Dermis microvascular lymphatic vessel endothelial cell (primary cell): ENCODE measurements at regions not wholly inside any gene's neighbourhood (a gene's known extent, or its start where the extent isn't known, plus 50 kb on each side); places are given as distances from the start of the nearest gene placed in this dataset.

Experiments
- DNase-seq, 2 donors: peaks; one replicate each; pipeline versions ENCODE4 v3.0.0 to v3.0.0-alpha.2; 2010; ENCODE audit warnings: low read depth in 2 of 2

- no peak for DNase-seq
Measured at GRCh38 chr17:13931111-13931526, 138.2 kb upstream of the COX10 start.

DNA sequence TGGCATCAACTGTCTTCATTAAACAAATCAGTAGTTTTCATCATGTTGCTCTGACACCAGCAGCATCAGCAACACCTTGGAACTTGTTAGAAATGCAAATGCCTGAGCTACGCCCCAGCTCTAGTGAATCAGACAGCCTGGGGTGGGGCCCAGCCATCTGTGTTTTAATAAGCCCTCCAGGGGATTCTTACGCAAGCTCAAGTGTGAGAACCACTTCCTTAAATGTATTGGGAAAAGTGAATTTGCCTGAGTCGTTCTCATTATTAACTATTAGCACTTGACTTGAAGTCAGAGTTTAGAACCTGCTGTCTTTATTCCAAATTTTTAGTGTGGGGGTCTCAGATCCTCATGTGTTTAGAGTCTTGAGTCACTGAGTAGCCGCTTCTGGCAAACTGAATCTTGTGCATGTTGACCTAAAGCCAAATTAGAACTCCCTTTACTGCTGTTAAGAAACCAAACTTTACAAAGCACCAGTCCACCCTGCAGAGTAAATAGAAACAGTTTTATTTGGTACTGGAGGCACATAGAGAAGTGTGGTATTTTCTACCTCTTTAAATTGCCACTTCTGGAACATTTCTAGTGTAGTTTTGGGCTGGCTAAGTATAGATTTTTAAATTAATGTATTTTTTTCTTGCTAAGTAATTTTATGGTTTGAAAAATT lies 137.4 kb upstream of the COX10 start:
- no peak for DNase-seq

GRCh38 chr17:13933441-13934276 lies 135.6 kb upstream of the COX10 start:
- DNase-seq, result no peak

DNA sequence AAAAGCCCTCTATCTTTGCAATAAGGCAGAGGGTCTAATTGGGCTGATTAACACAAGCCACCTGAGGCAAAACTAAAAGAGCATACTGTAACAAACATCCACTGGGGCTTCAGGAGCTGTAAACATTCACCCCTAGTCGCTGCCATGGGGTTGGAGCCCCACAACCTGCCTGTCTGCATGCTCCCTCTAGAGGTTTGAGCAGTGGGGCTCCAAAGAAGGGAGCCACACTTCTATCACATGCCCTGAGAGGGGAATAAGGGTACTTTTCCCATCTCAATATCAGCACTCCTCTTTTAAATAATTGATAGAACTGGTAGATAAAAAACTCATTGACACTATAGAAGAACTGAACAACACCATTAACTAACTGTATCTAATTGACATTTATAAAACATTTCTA lies 130.1 kb upstream of the COX10 start:
- DNase-seq, result no peak

GRCh38 chr17:13940858-13941665 lies 128.2 kb upstream of the COX10 start:
- DNase-seq, result no peak

DNA sequence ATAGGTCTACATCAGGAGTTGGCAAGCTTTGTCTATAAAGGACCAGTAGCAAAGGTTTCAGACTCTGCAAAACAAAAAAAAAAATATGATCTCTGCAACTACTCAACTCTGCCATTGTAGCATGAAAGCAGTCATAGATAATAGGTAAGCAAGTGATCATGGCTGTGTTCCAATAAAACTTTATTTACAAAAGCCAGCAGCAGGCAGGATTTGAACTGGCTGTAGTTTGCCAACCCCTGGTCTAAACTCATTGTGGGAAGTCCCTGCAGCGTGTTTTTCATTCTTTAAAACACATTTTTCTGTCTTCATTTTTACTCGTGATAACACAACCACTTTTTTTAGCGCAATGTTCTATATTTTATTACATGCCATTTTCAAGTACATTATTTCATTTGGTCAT lies 127.5 kb upstream of the COX10 start:
- no peak for DNase-seq

- no peak for DNase-seq
Measured at GRCh38 chr17:13943909-13944308, 125.4 kb upstream of the COX10 start.

DNA sequence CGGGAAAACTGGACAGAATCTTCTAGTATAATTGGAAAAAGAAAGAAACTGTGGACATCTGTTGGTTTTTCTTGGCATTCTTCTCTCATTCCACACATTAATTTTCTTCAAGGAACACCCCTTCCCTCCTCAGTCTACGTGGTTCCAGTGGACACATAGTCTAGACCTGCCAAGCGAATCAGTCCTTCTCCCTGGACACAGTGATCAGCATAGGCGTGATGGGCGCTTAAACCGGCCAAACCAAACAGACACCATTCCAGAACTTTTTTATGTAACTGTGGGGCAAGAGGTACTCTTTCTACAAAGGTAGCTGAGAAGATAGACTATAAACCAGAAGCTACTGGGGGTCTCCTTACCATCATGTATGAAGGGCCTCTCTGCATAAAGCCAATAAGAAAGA lies 121.8 kb upstream of the COX10 start:
- DNase-seq, result no peak

DNA sequence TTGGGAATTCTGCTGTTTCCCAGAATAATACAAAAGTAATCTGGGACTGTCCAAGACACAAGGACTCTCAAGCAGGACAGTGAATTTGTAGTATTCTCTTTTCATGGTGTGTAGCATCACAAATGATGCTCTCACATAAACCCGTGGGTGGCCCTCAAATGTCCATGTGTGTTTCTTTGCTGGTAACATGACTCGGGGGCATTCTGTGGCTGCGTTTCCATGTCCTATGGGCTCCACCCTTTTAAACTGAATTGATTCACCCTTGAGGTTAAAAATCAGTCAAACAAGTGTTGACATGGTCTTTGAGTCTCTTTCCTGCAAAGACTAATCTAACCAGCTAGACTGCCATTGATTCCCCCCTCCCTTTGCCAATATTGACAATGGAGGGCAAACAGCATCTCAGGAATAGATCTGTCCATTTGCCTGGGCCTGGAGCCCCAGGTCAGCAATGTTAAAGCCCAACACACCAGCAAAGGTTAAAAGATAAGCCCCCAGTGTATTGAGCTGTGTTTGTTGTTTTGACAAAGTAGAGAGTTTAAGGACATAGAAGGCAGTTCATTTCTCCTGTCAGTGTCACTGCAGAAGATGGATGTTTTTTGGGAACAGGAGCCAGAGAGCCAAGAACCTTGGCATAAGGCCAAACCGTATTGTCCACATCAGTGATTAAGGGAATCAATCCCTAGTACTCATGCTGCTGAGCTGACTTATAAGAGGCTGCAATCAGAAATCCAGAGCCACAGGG lies 117.1 kb upstream of the COX10 start:
- no peak for DNase-seq

GRCh38 chr17:13953841-13954240 lies 115.5 kb upstream of the COX10 start:
- DNase-seq, result no peak

- no peak for DNase-seq
Measured at GRCh38 chr17:13957636-13958035, 111.7 kb upstream of the COX10 start.

DNA sequence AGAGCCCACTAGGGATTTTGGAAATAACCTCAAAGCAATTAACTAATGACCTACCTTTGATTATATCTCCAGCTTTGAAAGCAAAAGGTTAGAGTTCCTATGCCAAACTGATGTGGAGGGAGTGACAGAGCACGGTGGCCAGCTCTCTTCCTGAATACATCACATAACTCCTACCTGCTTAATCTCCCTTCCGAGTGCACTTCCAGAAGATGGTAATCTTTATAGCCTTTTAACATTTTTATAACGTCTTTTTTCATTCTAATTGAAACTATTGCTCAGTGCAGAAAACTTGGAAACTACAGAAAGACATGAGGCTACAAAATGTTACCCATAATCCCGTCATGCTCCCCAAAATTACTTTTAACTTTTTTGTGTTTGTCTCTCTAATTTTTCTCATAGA lies 110.5 kb upstream of the COX10 start:
- DNase-seq, result no peak

- no peak for DNase-seq
Measured at GRCh38 chr17:13961265-13961664, 108.0 kb upstream of the COX10 start.

DNA sequence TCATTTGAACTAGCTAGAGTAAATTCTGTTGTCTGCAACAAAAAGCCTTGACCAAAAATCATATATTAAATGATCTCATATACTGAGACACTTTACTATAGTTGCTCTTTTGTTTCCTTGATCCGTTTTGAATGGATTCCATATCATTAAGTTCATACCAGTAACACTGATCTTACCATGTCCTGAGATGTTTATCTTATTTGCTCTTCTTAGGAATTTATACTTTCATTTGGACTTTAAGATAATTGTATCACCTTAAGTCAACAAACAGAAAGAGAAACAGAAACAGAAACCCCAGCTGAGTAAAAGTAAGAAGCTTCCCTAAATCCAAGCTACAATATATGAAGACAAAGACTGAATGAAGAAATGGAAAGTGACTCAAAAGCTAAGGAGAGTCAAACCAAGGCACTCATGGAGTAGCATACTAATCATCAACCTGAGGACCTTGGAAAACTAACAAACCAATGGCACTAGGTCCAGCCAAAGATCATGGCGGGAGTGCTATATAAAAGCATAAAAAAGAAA lies 106.5 kb upstream of the COX10 start:
- DNase-seq, result no peak

DNA sequence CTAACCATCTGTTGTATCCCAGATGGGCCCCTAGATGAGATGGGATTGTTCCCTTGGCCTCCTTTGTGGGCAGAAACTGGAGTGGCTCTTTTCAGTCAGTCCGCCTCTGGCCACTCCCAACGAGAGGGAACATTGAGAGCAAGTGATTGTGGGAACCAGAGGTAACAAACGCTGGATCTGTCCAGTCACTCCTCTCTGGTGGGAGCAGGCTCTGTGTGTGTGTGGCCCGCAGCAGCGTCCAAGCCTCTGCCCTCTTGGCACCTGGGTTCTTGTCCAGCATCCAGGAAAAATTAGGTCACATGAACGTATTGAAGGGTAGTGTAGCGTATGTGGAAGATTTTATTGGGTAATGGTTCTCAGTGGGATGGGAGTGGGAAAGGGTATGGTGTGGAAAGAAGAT lies 101.9 kb upstream of the COX10 start:
- DNase-seq, result no peak

- DNase-seq, result no peak
Measured at GRCh38 chr17:13970531-13970930, 98.8 kb upstream of the COX10 start.

DNA sequence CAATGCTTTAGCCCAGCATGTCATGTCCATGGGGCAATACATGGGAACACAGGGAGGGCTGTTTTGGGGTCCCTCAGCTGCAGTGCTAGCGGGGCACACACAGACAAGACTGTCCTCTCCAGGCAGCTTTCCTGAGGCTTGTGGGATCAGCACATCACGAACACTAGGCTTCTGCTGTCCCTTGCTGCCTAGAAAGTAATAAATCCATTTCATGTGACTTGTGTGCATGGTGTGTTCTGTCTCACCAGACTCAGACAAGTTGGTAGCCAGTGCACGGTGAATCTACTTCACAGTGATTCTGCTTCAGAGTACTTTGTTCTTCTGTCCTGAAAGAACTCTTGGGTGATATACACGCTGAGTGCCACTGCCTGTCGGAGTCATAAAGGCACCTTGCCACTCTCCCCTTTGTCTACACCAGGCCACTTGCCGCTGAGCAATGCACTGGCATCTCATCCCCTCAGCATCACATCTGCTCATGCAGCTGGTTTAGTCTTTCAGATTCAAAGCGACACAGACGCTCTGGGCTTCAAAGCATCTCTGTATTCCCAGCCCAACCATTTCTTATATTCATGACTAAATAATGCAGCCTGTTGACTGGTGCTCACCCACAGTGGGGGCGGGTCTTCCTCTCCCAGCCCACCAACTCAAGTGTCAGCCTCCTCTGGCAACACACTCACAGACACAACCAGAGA lies 95.2 kb upstream of the COX10 start:
- no peak for DNase-seq

GRCh38 chr17:13977837-13978236 lies 91.5 kb upstream of the COX10 start:
- no peak for DNase-seq

- no peak for DNase-seq
Measured at GRCh38 chr17:13978478-13978877, 90.8 kb upstream of the COX10 start.

DNA sequence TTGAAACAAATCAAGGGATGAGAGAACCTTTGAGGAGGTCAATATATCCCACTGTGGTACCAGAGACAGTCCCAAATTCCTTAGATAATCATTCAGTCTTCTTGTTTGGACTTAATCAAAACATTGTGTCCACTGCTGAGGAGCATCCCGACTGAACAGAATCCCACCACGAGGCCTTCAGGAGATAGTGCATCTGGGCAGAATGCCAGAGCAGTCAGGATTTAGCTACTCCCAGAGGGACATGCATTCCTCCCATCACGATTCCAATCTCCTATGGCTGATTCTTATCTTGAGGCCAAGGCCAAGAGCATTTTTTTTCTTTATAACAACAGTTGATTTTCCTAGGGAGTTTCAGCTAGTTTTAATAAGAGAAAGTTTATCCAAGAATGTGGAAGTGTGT lies 87.4 kb upstream of the COX10 start:
- no peak for DNase-seq

DNA sequence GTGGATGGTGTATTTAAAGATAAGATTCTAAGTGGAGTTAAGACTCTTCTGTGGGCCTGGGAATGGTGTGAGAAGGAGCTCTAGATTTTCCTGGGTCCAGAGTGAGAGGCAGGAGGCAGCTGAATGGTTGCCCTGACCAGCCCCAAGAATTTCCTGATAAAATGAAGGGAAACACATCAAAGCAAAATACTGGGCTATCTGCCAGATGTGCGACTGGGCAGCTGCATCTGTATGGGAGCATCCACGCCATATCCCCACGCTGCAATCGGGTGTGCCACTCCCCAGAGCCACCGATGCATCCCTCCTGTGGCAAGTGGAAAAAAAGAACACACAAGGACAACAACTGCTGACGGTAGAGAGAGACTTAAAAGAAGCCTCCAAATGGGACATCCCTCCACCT lies 84.3 kb upstream of the COX10 start:
- no peak for DNase-seq
